ENCODE measurements at regions not wholly inside any gene's neighbourhood (a gene's known extent, or its start where the extent isn't known, plus 50 kb on each side); places are given as distances from the start of the nearest gene placed in this dataset.

GRCh38 chr5:107313921-107314320, 356.8 kb downstream of the EFNA5 start:
- no peaks in the 10 kb centered on the region for H3K4me1 Mint-ChIP-seq (ENCODE audit: unreplicated experiment)
- H3K27ac Mint-ChIP-seq (ENCODE audit: unreplicated experiment) = no peak overlapping the region
- H3K36me3 Mint-ChIP-seq (ENCODE audit: low read depth, unreplicated experiment) = no peaks in the 10 kb centered on the region
- no peak for TF ChIP-seq CTCF (IDR thresholded peaks at IDR 0.05; ENCODE audit: unreplicated experiment)
- H3K9me3 Mint-ChIP-seq (ENCODE audit: unreplicated experiment) = no peaks in the 10 kb centered on the region
- H3K4me3 Mint-ChIP-seq (ENCODE audit: unreplicated experiment) = no peak overlapping the region
- DNase-seq (ENCODE audit: low spot score) = no peak
- no peaks in the 10 kb centered on the region for H3K27me3 Mint-ChIP-seq (ENCODE audit: unreplicated experiment)

GRCh38 chr5:107313098-107313497, 357.6 kb downstream of the EFNA5 start:
- TF ChIP-seq CTCF (IDR thresholded peaks at IDR 0.05; ENCODE audit: unreplicated experiment) = no peak
- H3K27me3 Mint-ChIP-seq (ENCODE audit: unreplicated experiment) = no peaks in the 10 kb centered on the region
- no peak for DNase-seq (ENCODE audit: low spot score)
- no peaks in the 10 kb centered on the region for H3K9me3 Mint-ChIP-seq (ENCODE audit: unreplicated experiment)
- H3K36me3 Mint-ChIP-seq (ENCODE audit: low read depth, unreplicated experiment) = no peaks in the 10 kb centered on the region
- no peak overlapping the region for H3K4me3 Mint-ChIP-seq (ENCODE audit: unreplicated experiment)
- H3K4me1 Mint-ChIP-seq (ENCODE audit: unreplicated experiment) = no peaks in the 10 kb centered on the region
- no peak overlapping the region for H3K27ac Mint-ChIP-seq (ENCODE audit: unreplicated experiment)

- TF ChIP-seq CTCF (IDR thresholded peaks at IDR 0.05; ENCODE audit: unreplicated experiment) = no peak
These were observed 360.6 kb downstream of the EFNA5 start for GRCh38 chr5:107310181-107310580.

GRCh38 chr5:107306594-107306993, 364.1 kb downstream of the EFNA5 start:
- Mint-ChIP-seq H3K36me3 (ENCODE audit: low read depth, unreplicated experiment) (no peaks in the 10 kb centered on the region), H3K4me3 (ENCODE audit: unreplicated experiment) (no peak overlapping the region), H3K27me3 (ENCODE audit: unreplicated experiment) (no peaks in the 10 kb centered on the region), H3K27ac (ENCODE audit: unreplicated experiment) (no peak overlapping the region), H3K9me3 (ENCODE audit: unreplicated experiment) (no peaks in the 10 kb centered on the region), H3K4me1 (ENCODE audit: unreplicated experiment) (peaks cover 4% of the 10 kb centered on the region)
- DNase-seq (ENCODE audit: low spot score) = no peak
- no peak for TF ChIP-seq CTCF (IDR thresholded peaks at IDR 0.05; ENCODE audit: unreplicated experiment)

More at GRCh38 chr5:107310181-107310580, 360.6 kb downstream of the EFNA5 start:
- no peak overlapping the region for H3K4me3 Mint-ChIP-seq (ENCODE audit: unreplicated experiment)
- H3K4me1 Mint-ChIP-seq (ENCODE audit: unreplicated experiment) = peaks cover under 1% of the 10 kb centered on the region
- H3K36me3 Mint-ChIP-seq (ENCODE audit: low read depth, unreplicated experiment) = no peaks in the 10 kb centered on the region
- no peak overlapping the region for H3K27ac Mint-ChIP-seq (ENCODE audit: unreplicated experiment)
- no peaks in the 10 kb centered on the region for H3K27me3 Mint-ChIP-seq (ENCODE audit: unreplicated experiment)
- no peaks in the 10 kb centered on the region for H3K9me3 Mint-ChIP-seq (ENCODE audit: unreplicated experiment)
- no peak for DNase-seq (ENCODE audit: low spot score)

- no peaks in the 10 kb centered on the region for H3K36me3 Mint-ChIP-seq (ENCODE audit: low read depth, unreplicated experiment)
- TF ChIP-seq CTCF (IDR thresholded peaks at IDR 0.05; ENCODE audit: unreplicated experiment) = no peak
- peaks cover 4% of the 10 kb centered on the region for H3K4me1 Mint-ChIP-seq (ENCODE audit: unreplicated experiment)
- H3K27me3 Mint-ChIP-seq (ENCODE audit: unreplicated experiment) = no peaks in the 10 kb centered on the region
- DNase-seq (ENCODE audit: low spot score) = no peak
- H3K9me3 Mint-ChIP-seq (ENCODE audit: unreplicated experiment) = no peaks in the 10 kb centered on the region
- H3K27ac Mint-ChIP-seq (ENCODE audit: unreplicated experiment) = no peak overlapping the region
- no peak overlapping the region for H3K4me3 Mint-ChIP-seq (ENCODE audit: unreplicated experiment)
These were observed 364.7 kb downstream of the EFNA5 start for GRCh38 chr5:107306002-107306401.

Data from endothelial cell (in vitro differentiated cells).